GM19372 (cell line): ENCODE measurements at regions not wholly inside any gene's neighbourhood (a gene's known extent, or its start where the extent isn't known, plus 50 kb on each side); places are given as distances from the start of the nearest gene placed in this dataset.
A peak's percentile ranks its signal among the peaks of the same experiment; 100 is the strongest.

Source experiments
- ATAC-seq: cut with Tn5 transposase; IDR thresholded peaks from one replicate; pipeline ENCODE4 v1.9.1; 2021; ENCODE audit warnings: mild to moderate bottlenecking, low read depth, moderate library complexity; ENCODE audit not compliant: unreplicated experiment

DNA sequence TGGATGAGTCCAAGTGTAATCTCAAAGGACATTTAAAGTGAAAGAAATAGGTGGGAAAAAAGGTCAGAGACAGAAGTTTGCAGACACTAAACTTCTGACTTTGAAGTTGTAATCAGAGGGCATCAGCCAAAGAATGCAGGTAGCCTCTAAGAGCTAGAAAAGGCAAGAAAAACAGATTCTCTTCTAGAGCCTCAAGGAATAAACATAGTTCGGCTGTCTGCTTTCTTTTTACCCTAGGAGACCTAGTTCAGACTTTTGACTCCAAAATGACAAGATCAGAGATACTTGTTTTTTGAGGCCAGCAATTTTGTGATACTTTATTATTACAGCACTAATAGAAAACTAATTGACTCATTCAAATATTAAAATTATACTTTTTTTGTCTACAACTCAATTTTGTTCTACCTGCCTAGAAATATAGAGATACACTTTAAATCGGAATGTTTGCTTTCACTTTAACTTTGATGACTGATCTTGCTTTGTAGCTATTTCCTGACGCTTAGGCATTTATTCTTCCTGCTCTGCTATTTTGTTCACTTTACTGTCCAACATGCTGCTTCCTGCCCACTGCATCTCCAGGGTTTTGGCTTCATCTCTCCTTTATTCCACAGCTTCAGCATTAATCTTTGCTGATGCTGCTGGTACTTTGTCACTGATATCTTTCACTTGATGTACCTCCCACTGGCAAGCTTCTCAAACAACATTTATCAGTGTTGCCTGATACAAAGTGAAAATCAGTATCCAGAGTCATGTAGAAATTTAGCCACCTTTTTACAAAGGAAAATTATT is 272.5 kb downstream of the DSEL start:
- peak; percentile 54 for ATAC-seq

DNA sequence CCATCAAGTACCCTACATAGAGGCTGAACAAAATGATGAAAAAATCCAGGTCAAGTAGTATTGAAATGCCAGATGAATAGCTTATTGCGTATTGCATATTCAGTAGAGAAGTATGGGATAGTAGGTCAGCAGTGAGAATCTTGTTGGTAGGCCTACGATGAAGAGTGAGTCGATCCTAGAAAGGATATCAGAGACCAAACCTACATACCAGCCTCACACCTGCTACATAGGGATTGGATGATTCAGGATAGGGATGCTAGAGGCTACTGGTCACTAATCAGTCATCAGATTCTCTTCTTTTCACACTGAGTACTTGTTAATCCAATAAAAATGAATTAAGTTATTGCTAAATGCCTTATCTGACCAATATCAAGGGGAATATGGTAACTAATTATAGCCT is 274.5 kb downstream of the DSEL start:
- ATAC-seq: no peak

DNA sequence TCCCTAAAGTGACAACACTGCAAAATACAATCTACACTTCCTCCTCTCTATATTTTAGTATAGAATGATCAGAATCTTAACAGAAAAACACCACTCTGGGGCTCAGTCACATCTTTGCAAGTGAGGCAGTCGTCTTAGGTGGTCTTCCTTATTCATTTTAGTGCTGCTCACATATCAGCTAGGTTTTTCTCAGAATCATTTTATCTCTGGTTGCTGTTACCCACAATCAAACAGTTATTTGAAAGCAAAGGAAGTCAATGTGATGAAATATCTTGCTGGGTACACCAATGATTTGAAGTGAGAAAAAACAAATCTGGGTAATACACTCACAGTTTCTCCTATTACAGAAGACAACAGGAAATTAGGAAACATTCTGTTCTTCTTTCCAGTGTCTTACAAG is 275.2 kb downstream of the DSEL start:
- ATAC-seq: no peak

DNA sequence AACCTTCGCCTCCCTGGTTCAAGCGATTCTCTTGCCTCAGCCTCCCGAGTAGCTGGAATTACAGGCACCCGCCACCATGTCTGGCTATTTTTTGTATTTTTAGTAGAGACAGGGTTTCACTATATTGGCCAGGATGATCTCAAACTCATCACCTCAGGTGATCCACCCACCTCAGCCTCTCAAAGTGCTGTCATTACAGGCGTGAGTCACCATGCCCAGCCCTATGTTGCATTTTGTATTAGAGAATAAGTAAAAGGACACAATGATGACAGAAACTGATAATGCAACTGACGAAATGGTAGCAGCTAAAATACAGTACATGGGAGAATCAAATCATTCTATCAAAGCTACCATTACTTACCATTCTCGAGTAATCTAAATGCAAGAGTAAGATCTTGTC is 276.7 kb downstream of the DSEL start:
- no peak for ATAC-seq

DNA sequence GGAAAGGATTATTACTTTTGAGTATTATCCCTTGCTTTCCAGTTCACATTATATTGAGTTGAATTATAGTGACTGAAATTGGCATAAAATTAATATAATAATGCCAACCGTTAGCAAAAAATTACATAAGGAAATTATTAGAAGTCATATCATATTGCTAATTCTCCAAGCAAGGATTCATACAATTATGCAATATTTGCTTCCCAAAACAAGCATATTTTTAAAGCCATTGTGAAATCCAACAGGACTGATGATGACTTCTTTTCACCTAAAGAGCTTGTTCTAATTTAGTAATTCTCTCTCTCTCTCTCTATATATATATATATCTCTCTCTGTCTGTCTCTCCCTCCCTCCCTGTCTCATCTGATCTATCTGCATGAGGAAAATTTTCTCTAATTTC is 283.5 kb downstream of the DSEL start:
- ATAC-seq: no peak

DNA sequence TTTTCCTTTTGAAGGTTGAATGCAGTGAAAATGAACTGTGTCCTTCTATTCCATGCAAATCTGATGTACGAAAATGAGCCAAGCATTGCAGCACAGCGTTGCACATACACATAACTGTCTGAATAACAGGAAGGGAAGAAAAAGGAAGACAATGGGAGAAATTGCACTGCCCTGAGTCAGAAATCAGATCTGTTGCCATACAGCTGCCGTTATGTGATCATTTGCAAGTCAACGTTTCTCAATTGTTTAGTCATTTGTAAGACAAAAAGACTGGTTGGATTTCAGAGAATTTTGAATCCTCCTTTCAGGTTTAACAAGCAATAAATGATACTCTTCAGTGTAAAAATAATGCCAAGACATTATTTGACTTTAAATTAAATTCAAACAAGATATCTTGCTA is 284.1 kb downstream of the DSEL start:
- ATAC-seq: no peak

DNA sequence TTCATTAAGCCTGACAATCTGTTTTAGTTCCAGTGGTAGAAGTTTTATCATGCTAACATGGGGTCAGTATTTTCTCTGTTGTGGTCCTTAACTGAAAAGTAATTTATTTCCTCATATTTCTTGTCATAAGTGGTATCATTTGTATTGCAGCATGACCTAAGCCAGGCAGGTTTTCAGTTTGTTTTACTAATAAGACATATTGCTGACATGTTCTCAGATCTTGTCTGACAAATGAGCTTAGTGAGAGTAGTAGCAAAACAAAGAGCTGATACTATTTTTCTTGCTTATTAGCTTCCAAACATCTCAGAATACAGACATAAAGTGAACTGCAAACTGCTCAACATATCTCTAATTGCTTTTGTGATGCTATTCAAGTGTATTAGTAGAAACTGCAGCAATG is 293.6 kb downstream of the DSEL start:
- ATAC-seq: no peak

DNA sequence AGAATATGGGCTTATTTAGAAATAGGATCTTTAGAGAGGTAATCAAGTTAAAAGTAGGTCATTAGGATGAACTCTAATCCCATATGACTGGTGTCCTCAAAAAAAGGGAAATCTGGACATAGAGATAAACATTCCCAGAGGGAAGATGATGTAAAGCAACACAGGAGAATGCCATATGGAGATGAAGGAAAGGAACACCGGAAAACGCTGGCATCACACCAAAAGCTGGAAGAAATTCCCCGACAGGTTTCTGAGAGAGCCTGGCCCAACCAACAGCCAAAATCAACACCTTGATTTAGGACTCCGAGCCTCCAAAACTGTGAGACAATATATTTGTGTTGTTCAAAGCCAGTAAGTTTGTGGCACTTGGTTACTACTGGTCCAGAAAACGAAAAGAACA is 296.7 kb downstream of the DSEL start:
- ATAC-seq: no peak

DNA sequence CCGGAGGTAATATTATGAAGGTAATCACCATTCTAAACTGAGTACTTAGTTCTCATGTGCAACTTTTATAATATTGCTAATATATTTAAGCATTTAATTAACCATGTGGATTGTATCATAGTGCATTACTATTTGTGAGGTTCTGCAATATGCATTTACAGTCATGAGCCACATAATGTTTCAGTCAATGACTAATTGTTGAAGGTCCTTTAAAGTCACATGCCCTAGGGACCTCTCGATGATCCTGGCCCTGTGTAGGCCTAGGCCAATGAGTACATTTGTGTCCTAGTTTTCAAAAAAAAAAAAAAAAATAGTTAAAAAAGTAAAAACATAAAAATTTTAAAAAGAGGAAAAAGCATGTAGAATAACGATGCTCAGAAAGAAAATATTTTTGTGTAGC is 298.0 kb downstream of the DSEL start:
- no peak for ATAC-seq

DNA sequence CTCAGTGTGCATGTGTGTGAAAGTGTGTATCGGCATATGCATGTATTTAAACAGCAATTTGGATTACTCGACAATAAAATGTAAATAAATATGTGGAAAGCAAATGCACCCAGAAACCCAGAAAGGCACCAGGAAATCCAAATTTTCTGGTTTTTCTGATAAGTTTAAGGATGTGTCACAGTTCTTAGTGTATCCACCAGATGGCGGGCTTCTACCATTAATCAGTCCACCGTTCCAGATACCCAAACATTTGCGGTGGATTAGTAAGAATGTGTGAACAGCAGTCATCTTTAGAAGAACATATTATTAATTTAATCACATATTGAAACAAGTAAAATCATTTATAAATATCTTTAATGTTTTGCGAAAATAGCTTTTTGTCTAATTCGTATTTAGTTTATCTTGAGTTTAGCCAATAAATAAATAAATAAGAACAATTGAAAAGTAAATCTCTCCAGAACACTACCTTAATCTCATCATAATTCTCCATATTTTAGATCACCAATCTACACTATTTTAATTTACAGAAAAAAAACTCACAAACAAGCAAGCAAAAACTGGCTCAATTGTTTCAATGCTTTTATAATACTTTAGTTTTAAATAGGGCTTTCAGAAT is 298.9 kb downstream of the DSEL start:
- peak; percentile 96 for ATAC-seq

DNA sequence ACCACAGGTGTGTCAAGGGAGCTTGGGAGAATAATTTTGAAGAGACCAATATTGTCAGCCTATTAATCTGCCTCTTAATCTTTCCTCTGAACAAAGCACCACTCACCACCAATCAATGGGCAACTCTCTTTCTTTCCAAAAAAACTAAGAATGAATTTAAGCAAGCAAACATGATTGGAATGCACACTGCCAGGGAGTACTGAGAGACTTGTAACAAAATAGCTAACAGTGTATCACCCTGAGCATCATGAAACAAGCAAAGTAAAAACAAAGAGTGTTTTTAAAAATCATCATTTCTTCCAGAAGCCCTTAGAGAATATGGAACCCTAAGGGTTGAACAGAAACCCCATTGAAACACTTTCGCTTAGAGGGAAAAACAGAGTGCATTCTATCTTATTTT is 299.7 kb downstream of the DSEL start:
- no peak for ATAC-seq

DNA sequence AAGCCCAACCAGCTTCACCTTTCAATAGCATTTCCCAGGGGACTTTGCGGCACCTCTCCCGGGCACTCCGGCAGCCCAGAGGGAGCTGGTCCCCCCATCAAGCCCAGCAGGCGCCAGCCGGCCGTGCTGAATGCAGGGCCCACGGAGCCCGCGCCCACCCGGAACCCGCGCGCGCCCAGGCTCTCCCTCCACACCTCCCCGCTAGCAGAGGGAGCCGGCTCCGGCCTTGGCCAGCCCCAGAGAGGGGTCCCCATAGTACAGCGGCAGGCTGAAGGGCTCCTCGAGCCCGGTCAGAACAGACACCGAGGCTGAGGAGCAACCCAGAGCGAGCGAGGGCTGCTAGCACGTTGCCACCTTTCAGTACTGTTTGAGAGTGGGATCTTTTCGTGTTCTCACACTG is 300.8 kb downstream of the DSEL start:
- ATAC-seq: no peak

DNA sequence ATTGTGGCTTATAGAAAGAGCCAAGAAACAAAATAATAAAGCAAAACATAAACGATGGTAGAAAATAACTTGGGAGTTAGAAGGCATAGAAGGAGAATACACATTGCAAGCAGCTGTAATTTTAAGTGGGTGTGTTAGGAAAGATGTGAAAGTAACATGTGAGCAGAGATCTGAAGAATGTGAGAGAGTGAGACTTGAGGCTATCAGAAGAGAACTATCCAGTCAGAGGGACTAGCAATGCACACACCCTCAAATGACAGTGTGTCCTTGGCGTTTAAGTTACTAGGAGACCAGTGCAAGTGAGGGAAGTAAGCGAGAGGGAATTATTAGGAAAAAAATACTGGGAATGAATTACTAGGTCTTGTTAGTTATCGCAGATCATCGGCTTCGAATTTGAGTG is 304.9 kb downstream of the DSEL start:
- ATAC-seq: no peak

DNA sequence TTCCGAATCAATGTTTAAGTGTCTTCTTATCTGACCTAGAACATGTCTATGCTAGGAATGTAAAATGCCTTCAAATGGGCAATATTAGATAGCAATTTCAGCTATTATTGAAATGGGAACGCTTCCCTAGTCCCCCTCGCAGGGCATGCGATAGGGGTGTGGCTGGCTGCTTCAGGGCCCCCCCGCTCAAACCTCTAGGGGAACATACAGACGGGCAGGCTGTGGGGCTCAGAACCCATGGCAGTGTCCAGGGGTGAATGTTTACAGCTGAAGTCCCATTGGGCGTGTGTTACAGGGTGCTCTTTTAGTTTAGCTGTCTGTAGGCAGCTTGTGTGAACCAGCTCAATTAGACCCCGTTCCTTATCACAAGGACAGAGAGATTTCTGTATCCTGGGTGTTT is 315.9 kb downstream of the DSEL start:
- no peak for ATAC-seq

DNA sequence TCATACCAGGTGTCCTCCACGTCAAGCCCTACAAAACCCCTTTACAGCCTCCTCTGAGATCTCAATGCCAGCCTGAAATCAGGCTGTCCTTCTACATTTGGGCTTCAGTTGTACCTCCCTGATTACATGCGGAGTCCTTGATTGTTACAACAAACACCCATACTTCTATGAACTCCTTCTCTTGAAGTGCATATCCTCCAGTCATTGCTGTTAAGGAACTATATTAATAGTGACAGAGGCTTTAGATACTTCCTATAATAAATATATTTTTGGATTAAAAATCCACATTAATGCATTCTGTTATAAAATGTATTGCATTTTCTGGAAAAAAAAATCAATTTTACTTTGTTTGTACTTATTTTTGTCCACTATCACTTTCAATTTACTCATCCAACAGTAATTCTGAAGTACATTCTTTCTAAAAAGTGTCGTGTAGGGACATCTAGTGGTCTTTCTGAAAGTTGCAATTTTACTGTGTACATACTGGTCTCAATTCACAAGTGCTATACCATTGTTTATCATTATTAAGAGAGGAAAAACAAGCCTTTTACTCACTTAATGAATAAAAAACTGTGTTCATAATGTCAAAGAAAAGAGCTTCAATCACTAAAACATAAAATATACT is 316.4 kb downstream of the DSEL start:
- peak; percentile 95 for ATAC-seq

DNA sequence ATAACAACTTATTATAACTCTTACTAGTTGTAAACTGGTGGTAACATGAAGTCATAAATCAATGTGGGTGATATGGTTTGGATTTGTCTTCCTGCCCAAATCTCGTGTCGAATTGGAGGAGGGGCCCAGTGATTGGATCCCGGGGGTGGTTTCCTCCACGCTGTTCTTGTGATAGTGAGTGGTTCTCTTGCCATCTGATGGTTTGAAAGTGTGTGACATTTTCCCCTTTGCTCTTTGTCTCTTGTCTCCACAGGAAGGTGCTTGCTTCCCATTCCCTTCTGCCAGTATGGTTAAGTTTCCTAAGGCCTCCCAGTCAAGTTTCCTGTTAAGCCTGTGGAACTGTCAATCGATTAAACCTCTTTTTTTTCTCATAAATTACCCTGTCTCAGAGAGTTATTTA is 321.6 kb downstream of the DSEL start:
- no peak for ATAC-seq

DNA sequence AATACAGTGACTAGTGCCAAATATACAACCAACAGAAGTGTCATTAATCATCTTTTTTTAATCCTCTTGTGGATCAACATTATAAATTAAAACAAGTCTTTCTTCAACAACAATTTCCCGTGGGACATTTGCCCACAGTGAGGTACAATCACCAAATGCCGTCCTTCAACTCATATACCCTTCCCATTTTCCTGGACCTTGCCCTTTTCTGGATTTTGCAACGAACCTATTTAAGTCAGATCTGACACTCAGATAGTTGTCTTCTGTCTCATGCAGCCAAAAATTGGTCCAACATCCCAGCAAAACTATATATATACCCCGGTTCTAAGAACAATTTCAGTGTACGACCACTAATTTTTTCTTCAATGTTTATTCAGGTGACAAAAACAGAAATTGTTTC is 324.0 kb downstream of the DSEL start:
- ATAC-seq: no peak

DNA sequence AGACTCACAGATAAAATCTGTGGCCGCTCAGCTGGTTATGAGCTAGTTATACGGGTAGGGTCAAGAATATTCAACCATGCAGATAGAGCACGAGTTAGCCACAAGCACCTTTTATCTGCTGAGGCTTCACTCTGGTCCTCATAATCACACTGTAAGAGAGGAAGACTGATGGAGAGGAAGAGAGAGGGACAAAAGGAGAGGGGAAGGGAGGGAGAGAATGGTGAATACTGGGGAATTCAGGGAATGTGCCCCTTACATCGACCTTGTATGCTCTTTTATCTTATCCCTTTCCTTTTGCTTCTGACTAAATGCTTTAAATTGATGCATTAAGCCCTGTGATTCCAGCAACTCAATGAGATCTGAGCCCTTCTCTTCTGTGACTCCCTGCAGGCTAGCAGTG is 333.1 kb downstream of the DSEL start:
- no peak for ATAC-seq

DNA sequence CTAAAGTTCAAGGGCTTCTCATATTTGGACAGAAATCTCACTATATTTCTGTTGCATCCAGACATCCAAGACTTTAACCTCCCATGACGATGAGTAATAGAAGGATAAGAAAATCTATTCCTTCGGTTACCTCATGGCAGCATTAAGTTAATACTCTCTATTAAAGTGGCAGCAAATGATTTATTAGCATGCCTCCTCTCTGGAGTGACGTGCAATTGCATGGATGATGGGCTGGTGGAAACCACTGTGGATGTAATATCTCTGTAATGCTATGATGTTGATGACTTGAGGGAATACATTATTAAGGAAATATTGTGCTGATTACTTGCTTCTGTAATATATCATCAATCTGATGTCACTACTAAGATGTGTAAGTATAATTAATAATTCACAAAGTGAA is 336.8 kb downstream of the DSEL start:
- ATAC-seq: no peak

DNA sequence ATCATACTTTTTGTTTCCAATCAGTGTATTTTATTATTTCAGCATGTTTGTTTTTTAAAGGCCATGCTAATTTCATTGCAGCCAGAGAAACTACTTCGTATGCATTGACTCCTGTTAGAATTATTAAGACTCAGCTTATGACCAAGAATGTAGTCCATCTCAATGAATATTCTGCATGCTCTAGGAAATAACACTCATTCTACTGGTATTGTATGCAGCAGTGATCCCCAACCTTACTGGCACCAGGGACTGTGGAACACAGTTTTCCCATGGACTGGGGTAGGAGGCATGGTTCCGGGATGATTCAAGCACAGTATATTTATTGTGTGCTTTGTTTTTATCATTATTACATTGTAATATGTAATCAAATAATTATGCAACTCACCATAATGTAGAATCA is 356.9 kb downstream of the DSEL start:
- no peak for ATAC-seq

DNA sequence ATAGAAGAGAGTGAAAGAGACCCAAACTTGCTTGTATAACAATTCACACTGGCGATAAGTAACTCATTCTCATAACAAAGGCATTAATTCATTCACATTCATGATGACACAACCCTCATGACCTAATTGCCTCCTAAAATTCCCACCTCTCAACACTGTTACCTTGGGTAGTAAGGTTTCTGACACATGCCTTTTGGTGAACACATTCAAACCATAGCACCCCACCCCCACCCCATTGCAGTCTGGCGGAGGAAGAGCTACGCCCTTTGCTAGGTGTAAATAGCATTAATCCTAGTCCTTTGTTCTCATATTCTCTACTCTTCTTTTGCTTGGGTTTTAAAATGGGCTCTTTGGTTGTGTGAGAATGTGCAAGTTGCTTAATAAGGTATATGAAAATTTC is 361.5 kb downstream of the DSEL start:
- ATAC-seq: no peak

DNA sequence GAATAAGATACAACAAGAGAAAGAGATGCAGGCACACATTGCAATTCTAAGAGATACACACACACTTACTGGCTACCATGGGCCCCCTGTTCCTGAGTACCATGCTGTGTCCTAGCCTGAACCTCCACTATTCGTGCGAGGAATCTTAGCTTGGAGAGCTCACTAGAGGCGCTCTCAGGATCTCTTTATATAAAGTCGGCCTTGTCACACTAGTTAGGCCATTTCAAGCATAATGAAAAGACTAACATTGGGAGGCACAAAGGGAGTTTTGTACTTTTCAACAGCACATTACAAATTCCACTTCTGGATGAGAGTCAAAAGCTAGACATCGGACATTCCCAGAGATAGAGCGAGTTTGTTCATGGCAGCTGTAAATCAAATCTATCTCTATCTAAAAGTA is 365.2 kb downstream of the DSEL start:
- ATAC-seq: no peak
